Lower lobe of right lung (tissue), 2 donors: ENCODE measurements at regions not wholly inside any gene's neighbourhood (a gene's known extent, or its start where the extent isn't known, plus 50 kb on each side); places are given as distances from the start of the nearest gene placed in this dataset.

Experiments
- ATAC-seq, 2 donors: fragments of 200-7000 bp; cut with Tn5 transposase; one replicate each; pipeline ENCODE4 v1.9.1; 2020 to 2022; ENCODE audit warnings: mild to moderate bottlenecking in 2 of 2, moderate library complexity in 2 of 2
- DNase-seq: peaks from one replicate; pipeline ENCODE4 v3.0.0-alpha.2; 2020
- H3K27ac ChIP-seq: fragments of 200-600 bp; one replicate; pipeline ENCODE4 v1.8.0; 2022
- H3K27me3 ChIP-seq: fragments of 200-600 bp; one replicate; pipeline ENCODE4 v1.8.0; 2022; ENCODE audit warnings: low read depth
- H3K36me3 ChIP-seq: fragments of 200-600 bp; one replicate; pipeline ENCODE4 v1.8.0; 2022; ENCODE audit warnings: mild to moderate bottlenecking
- H3K4me1 ChIP-seq: fragments of 200-600 bp; one replicate; pipeline ENCODE4 v1.8.0; 2022
- H3K4me3 ChIP-seq: fragments of 200-600 bp; one replicate; pipeline ENCODE4 v1.8.0; 2022; ENCODE audit warnings: mild to moderate bottlenecking
- H3K9me3 ChIP-seq: fragments of 200-600 bp; one replicate; pipeline ENCODE4 v1.8.0; 2022
- intact Hi-C: fragments of 100-400 bp; cut with DNase I; formaldehyde crosslinking; loops from one replicate; pipeline ENCODE4 v1.11.0; 2022
- TF ChIP-seq, protein P1 (sequence below): fragments of 200-600 bp; IDR thresholded peaks from one replicate; pipeline ENCODE4 v1.8.0; 2022; ENCODE audit warnings: antibody characterized with exemption, mild to moderate bottlenecking
- donor health status: DM: no; HTN: yes; CAD: no; lungs with severe emphysema.

DNA sequence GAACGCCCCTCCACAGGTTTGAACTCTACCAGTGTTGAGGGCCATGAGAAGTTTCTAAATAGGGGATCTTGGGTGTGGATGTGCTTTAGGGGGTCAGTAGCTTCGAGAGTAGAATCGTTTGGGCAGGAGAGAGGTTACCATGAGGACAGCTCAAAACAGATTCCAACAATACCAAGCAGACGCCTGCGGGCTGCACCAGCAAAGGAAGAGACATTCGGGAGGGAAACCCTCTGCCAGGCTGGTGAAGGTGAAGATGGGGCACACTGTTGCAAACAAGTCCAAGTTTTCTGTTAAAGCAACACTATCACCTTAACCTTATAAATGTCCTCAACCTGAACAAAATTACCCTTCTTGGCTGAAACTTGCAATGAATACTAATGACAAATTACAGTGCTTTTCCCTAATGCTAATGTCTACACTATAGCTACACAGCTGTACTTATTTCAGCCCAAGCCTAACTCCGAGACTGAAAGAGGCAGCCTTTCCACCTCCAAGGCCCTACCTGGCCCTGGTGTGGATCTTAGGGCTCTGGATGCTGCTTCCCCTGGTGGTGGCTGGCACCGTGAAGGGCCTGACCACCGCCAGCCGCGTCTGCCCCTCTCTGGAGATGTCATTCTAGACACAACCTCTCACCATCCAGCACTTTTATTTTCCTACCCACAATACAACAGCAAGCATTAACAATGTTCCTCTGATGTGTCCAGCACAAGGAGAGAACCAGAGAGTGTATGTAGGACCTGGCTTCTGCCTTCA is 80.1 kb downstream of the DLL1 start:
- Histone ChIP-seq H3K4me3 (no peak overlapping the region), H3K27me3 (peaks cover 23% of the 10 kb centered on the region), H3K36me3 (no peaks in the 10 kb centered on the region), H3K9me3 (no peaks in the 10 kb centered on the region), H3K4me1 (no peaks in the 10 kb centered on the region), H3K27ac (no peak overlapping the region)
- TF ChIP-seq, protein P1, sequence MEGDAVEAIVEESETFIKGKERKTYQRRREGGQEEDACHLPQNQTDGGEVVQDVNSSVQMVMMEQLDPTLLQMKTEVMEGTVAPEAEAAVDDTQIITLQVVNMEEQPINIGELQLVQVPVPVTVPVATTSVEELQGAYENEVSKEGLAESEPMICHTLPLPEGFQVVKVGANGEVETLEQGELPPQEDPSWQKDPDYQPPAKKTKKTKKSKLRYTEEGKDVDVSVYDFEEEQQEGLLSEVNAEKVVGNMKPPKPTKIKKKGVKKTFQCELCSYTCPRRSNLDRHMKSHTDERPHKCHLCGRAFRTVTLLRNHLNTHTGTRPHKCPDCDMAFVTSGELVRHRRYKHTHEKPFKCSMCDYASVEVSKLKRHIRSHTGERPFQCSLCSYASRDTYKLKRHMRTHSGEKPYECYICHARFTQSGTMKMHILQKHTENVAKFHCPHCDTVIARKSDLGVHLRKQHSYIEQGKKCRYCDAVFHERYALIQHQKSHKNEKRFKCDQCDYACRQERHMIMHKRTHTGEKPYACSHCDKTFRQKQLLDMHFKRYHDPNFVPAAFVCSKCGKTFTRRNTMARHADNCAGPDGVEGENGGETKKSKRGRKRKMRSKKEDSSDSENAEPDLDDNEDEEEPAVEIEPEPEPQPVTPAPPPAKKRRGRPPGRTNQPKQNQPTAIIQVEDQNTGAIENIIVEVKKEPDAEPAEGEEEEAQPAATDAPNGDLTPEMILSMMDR = no peak
- DNase-seq (no peak), ATAC-seq (no peak)
- intact Hi-C loops = no loop called here

GRCh38 chr6:170210026-170210390 is 80.9 kb downstream of the DLL1 start:
- Histone ChIP-seq H3K4me3 (no peak overlapping the region), H3K36me3 (no peaks in the 10 kb centered on the region), H3K9me3 (no peaks in the 10 kb centered on the region), H3K27ac (no peak overlapping the region), H3K27me3 (peaks cover 23% of the 10 kb centered on the region), H3K4me1 (no peaks in the 10 kb centered on the region)
- TF ChIP-seq, protein P1 = no peak
- ATAC-seq = no peak
- no peak for DNase-seq
- intact Hi-C loops = no loop called here

GRCh38 chr6:170209354-170210025 is 81.4 kb downstream of the DLL1 start:
- Histone ChIP-seq H3K27ac (no peak overlapping the region), H3K36me3 (no peaks in the 10 kb centered on the region), H3K4me3 (no peak overlapping the region), H3K4me1 (no peaks in the 10 kb centered on the region), H3K9me3 (no peaks in the 10 kb centered on the region), H3K27me3 (peaks cover 23% of the 10 kb centered on the region)
- TF ChIP-seq, protein P1 = no peak
- no peak for DNase-seq
- ATAC-seq = no peak
- intact Hi-C loops = no loop called here

- H3K27me3 ChIP-seq = peaks cover 23% of the 10 kb centered on the region
- H3K36me3 ChIP-seq = no peaks in the 10 kb centered on the region
- H3K4me1 ChIP-seq = no peaks in the 10 kb centered on the region
- TF ChIP-seq, protein P1 = no peak
- ATAC-seq (no peak), DNase-seq (no peak)
- no peak overlapping the region for H3K4me3 ChIP-seq
- H3K9me3 ChIP-seq = no peaks in the 10 kb centered on the region
- intact Hi-C loops = no loop called here
- H3K27ac ChIP-seq = no peak overlapping the region
Observed at GRCh38 chr6:170208651-170209353, 82.1 kb downstream of the DLL1 start.

- ATAC-seq (no peak), DNase-seq (no peak)
- H3K4me3 ChIP-seq = no peak overlapping the region
- H3K36me3 ChIP-seq = no peaks in the 10 kb centered on the region
- no peaks in the 10 kb centered on the region for H3K4me1 ChIP-seq
- intact Hi-C loops = no loop called here
- no peak overlapping the region for H3K27ac ChIP-seq
- TF ChIP-seq, protein P1 = no peak
- H3K9me3 ChIP-seq = no peaks in the 10 kb centered on the region
- H3K27me3 ChIP-seq = peaks cover 23% of the 10 kb centered on the region
Observed at GRCh38 chr6:170208182-170208601, 82.7 kb downstream of the DLL1 start.
